GM23248 (cell line): ENCODE measurements at regions not wholly inside any gene's neighbourhood (a gene's known extent, or its start where the extent isn't known, plus 50 kb on each side); places are given as distances from the start of the nearest gene placed in this dataset.

Source experiments
- DNase-seq: peaks from one replicate; pipeline ENCODE4 v3.0.0-alpha.2; 2015
- H2AFZ ChIP-seq: fragments of 200-600 bp; sonication (generic); 2 replicates; pipeline ENCODE4 v1.6.1; 2016; ENCODE audit warnings: antibody characterized with exemption
- H3F3A ChIP-seq: fragments of 200-600 bp; sonication (generic); 2 replicates; pipeline ENCODE4 v1.6.1; 2016; ENCODE audit warnings: mild to moderate bottlenecking, antibody characterized with exemption, mixed run types; ENCODE audit not compliant: insufficient read depth
- H3K27ac ChIP-seq: fragments of 200-600 bp; sonication (generic); 2 replicates; pipeline ENCODE4 v1.5.1; 2016; ENCODE audit warnings: mild to moderate bottlenecking
- H3K27me3 ChIP-seq: fragments of 200-600 bp; sonication (generic); replicated peaks from 2 replicates; pipeline ENCODE4 v1.6.1; 2016; ENCODE audit warnings: mild to moderate bottlenecking; ENCODE audit not compliant: insufficient read depth
- H3K36me3 ChIP-seq: fragments of 200-600 bp; sonication (generic); 2 replicates; pipeline ENCODE4 v1.6.1; 2016; ENCODE audit warnings: low read depth, mild to moderate bottlenecking
- H3K4me1 ChIP-seq: fragments of 200-600 bp; sonication (generic); 2 replicates; pipeline ENCODE4 v1.6.1; 2016; ENCODE audit warnings: mild to moderate bottlenecking; ENCODE audit not compliant: insufficient read depth
- H3K4me2 ChIP-seq: fragments of 200-600 bp; sonication (generic); one replicate; pipeline ENCODE4 v1.6.1; 2016; ENCODE audit warnings: mild to moderate bottlenecking; ENCODE audit not compliant: unreplicated experiment
- H3K4me3 ChIP-seq: fragments of 200-600 bp; sonication (generic); 2 replicates; pipeline ENCODE4 v1.5.1; 2016; ENCODE audit warnings: mild to moderate bottlenecking
- H3K79me2 ChIP-seq: fragments of 200-600 bp; sonication (generic); 2 replicates; pipeline ENCODE4 v1.6.1; 2016; ENCODE audit warnings: mild to moderate bottlenecking; ENCODE audit not compliant: insufficient read depth
- H3K9ac ChIP-seq: fragments of 200-600 bp; sonication (generic); 2 replicates; pipeline ENCODE4 v1.6.1; 2016; ENCODE audit warnings: mild to moderate bottlenecking
- H3K9me2 ChIP-seq: fragments of 200-600 bp; sonication (generic); 2 replicates; pipeline ENCODE4 v1.6.1; 2016; ENCODE audit warnings: mixed run types, mild to moderate bottlenecking, moderate library complexity; ENCODE audit not compliant: insufficient read depth
- H3K9me3 ChIP-seq: fragments of 200-600 bp; sonication (generic); one replicate; pipeline ENCODE4 v1.6.1; 2017; ENCODE audit warnings: low read depth
- H4K20me1 ChIP-seq: fragments of 200-600 bp; sonication (generic); 2 replicates; pipeline ENCODE4 v1.6.0; 2016; ENCODE audit not compliant: insufficient read depth
- EZH2 ChIP-seq: fragments of 200-600 bp; sonication (generic); IDR thresholded peaks from 2 replicates; pipeline ENCODE4 v1.6.1; 2018; ENCODE audit warnings: antibody characterized with exemption, mild to moderate bottlenecking; ENCODE audit not compliant: insufficient read depth, poor library complexity, severe bottlenecking
- EZH2phosphoT487 ChIP-seq: fragments of 200-600 bp; sonication (generic); IDR thresholded peaks from 2 replicates; pipeline ENCODE4 v1.6.1; 2018; ENCODE audit warnings: antibody characterized with exemption, moderate library complexity, mild to moderate bottlenecking, low read depth; ENCODE audit not compliant: insufficient read depth
- WGBS, 2 experiments: methylation state at CpG; one replicate each; pipeline ENCODE4 v1.1.6; 2015 to 2017; ENCODE audit warnings: low lambda C conversion rate in 2 of 2, low coverage in 1 of 2; ENCODE audit errors: missing lambda C conversion rate in 2 of 2; 5-methylcytosine and 5-hydroxymethylcytosine counted together
- in situ Hi-C: fragments of 300-500 bp; cut with MboI; formaldehyde crosslinking; loops from 2 replicates; pipeline ENCODE4 v1.15.0; 2020

DNA sequence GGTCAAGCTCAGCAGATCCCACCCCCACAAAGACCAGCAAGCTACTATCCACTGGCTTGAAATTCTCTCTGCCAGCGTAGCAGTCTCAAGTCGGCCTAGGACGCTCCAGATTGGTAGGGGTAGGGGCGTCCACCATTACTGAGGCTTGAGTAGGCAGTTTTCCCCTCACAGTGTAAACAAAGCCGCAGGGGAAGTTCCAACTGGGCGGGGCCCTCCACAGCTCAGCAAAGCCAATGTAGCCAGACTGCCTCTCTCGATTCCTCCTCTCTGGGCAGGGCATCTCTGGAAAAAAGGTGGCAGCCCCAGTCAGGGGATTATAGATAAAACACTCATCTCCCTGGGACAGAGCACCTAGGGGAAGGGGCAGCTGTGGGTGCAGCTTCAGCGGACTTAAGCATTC lies 1064.9 kb upstream of the TENM4 start:
- no peak for DNase-seq
- in situ Hi-C loops, result no loop called here
- WGBS, 2 experiments, result 30 to 35% methylated on average over 6 to 8 of the region's 8 CpGs

DNA sequence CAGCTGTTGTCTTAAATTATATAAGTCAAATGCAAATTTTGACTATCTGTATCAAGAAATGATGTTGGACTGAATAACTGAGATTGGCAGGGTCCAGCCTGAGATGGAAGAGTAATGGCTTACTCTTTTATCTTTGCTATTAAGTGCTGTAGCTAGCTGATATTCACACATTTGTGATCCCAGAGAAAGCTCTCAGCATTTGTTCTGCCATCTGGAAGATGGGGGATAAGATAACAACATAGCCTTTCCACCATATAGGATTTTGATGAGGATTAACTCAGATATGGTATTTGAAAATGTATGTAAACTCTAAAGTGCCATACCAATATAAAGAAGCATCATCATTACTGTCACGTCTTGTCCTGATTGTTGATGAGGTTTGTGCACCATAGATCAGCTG lies 1063.2 kb upstream of the TENM4 start:
- Histone ChIP-seq H3K79me2 (no peaks in the 10 kb centered on the region), H3K4me2 (no peak overlapping the region), H3K4me3 (no peak overlapping the region), H3K9me2 (no peaks in the 10 kb centered on the region), H3K9ac (no peak overlapping the region), H3K27me3 (no peaks in the 10 kb centered on the region), H3F3A (no peaks in the 10 kb centered on the region), H3K9me3 (no peaks in the 10 kb centered on the region), H4K20me1 (no peaks in the 10 kb centered on the region), H3K36me3 (no peaks in the 10 kb centered on the region), H3K27ac (no peak overlapping the region), H2AFZ (no peak overlapping the region), H3K4me1 (no peaks in the 10 kb centered on the region)
- WGBS, 2 experiments, result 3 to 5% methylated on average over 1 of the region's 1 CpG
- in situ Hi-C loops, result no loop called here
- no peak for TF ChIP-seq EZH2phosphoT487
- no peak for TF ChIP-seq EZH2
- DNase-seq, result no peak

More for the DNA sequence above, 1064.9 kb upstream of the TENM4 start:
- Histone ChIP-seq H4K20me1 (no peaks in the 10 kb centered on the region), H3K9me3 (no peaks in the 10 kb centered on the region), H3K36me3 (no peaks in the 10 kb centered on the region), H3K9me2 (no peaks in the 10 kb centered on the region), H3F3A (no peaks in the 10 kb centered on the region), H3K4me1 (no peaks in the 10 kb centered on the region), H3K9ac (no peak overlapping the region), H2AFZ (no peak overlapping the region), H3K27me3 (no peaks in the 10 kb centered on the region), H3K4me2 (no peak overlapping the region), H3K4me3 (no peak overlapping the region), H3K27ac (no peak overlapping the region), H3K79me2 (no peaks in the 10 kb centered on the region)
- TF ChIP-seq EZH2, result no peak
- no peak for TF ChIP-seq EZH2phosphoT487

DNA sequence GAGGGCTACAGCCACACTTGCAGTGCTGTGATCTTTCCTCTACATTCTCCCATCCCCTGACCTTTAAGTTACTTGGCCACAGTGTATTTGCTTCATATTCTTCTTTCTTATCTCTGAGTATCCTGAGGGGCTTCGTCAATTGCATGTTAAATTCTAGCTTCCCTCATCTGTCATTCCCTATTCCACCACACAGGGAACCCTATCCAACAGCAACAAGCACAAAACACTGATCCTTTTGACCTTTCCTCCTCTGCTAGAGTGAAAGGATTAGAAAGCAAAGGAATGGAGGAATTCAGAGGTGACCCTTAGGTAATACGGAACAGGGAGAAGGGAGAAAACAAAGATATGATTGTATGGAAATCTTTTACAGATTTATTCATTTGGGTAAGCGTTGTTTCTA lies 1061.7 kb upstream of the TENM4 start:
- H3F3A ChIP-seq, result no peaks in the 10 kb centered on the region
- TF ChIP-seq EZH2, result no peak
- no peak for TF ChIP-seq EZH2phosphoT487
- no peak overlapping the region for H3K4me2 ChIP-seq
- no peaks in the 10 kb centered on the region for H3K4me1 ChIP-seq
- H3K9ac ChIP-seq, result no peak overlapping the region
- H3K79me2 ChIP-seq, result no peaks in the 10 kb centered on the region
- 1% methylated on average over 3 of the region's 3 CpGs for WGBS, 2 experiments
- no peak overlapping the region for H3K4me3 ChIP-seq
- no peaks in the 10 kb centered on the region for H3K36me3 ChIP-seq
- H3K27ac ChIP-seq, result no peak overlapping the region
- no peaks in the 10 kb centered on the region for H4K20me1 ChIP-seq
- H2AFZ ChIP-seq, result no peak overlapping the region
- H3K9me3 ChIP-seq, result no peaks in the 10 kb centered on the region
- no peak for DNase-seq
- no peaks in the 10 kb centered on the region for H3K27me3 ChIP-seq
- H3K9me2 ChIP-seq, result no peaks in the 10 kb centered on the region
- in situ Hi-C loops, result no loop called here

DNA sequence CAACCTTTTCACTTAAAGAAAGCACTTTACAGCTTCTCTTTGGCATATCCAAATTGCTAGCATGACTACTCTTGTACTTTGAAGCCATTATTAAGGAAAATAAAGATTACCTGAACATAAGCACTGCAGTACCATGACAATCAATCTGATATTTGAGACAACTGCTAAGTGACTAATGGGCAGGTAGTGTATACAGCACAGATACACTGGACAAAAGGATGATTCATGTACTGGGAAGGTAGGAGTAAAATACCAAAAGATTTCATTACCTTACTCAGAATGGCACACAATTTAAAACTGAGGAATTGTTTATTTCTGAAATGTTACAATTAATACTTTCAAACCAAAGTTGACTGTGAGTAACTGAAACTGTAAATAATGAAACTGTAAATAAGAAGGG lies 1054.3 kb upstream of the TENM4 start:
- no peaks in the 10 kb centered on the region for H3K4me1 ChIP-seq
- no peak overlapping the region for H3K4me3 ChIP-seq
- no peaks in the 10 kb centered on the region for H3K9me2 ChIP-seq
- no peaks in the 10 kb centered on the region for H3K27me3 ChIP-seq
- no peak overlapping the region for H2AFZ ChIP-seq
- no peak overlapping the region for H3K9ac ChIP-seq
- no peaks in the 10 kb centered on the region for H3K36me3 ChIP-seq
- in situ Hi-C loops, result no loop called here
- TF ChIP-seq EZH2phosphoT487 (no peak), EZH2 (no peak)
- H4K20me1 ChIP-seq, result no peaks in the 10 kb centered on the region
- no peaks in the 10 kb centered on the region for H3K9me3 ChIP-seq
- H3K79me2 ChIP-seq, result no peaks in the 10 kb centered on the region
- no peaks in the 10 kb centered on the region for H3F3A ChIP-seq
- H3K4me2 ChIP-seq, result no peak overlapping the region
- no peak overlapping the region for H3K27ac ChIP-seq
- no peak for DNase-seq

DNA sequence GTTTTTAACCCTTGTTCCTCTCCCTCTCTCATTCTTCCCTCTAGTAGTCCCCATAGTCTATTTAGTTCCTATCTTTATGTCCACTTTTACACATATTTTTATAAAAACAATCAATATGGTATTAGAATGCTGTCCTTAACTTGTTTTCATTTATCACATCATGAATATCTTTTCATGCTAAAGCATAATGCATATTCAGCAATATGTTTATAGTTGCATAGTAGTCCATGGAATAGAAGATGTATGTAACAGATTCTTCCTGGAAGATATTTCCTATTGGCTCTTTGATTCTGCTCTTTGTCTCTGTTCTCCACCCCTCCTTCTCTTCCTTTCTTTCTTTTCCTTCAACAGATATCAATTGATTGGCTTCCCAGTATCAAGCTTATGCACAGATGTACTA lies 1047.1 kb upstream of the TENM4 start:
- no peak for TF ChIP-seq EZH2
- TF ChIP-seq EZH2phosphoT487, result no peak

More for the DNA sequence above, 1047.1 kb upstream of the TENM4 start:
- Histone ChIP-seq H2AFZ (no peak overlapping the region), H3K27ac (no peak overlapping the region), H3K4me2 (no peak overlapping the region), H3K9me3 (no peaks in the 10 kb centered on the region), H3K9me2 (no peaks in the 10 kb centered on the region), H3F3A (no peaks in the 10 kb centered on the region), H3K4me3 (no peak overlapping the region), H3K36me3 (no peaks in the 10 kb centered on the region), H3K4me1 (no peaks in the 10 kb centered on the region), H3K27me3 (no peaks in the 10 kb centered on the region), H3K79me2 (no peaks in the 10 kb centered on the region), H3K9ac (no peak overlapping the region), H4K20me1 (no peaks in the 10 kb centered on the region)
- DNase-seq, result no peak
- in situ Hi-C loops, result no loop called here
